GM12874 (cell line): ENCODE measurements at regions not wholly inside any gene's neighbourhood (a gene's known extent, or its start where the extent isn't known, plus 50 kb on each side); places are given as distances from the start of the nearest gene placed in this dataset.

ENCODE experiments used
- TF ChIP-seq, protein P1 (sequence below): IDR thresholded peaks from 2 replicates; pipeline ENCODE4 v1.5.1; 2011; ENCODE audit warnings: low read depth, mild to moderate bottlenecking, control low read depth, low read length, moderate library complexity; ENCODE audit not compliant: insufficient read depth

DNA sequence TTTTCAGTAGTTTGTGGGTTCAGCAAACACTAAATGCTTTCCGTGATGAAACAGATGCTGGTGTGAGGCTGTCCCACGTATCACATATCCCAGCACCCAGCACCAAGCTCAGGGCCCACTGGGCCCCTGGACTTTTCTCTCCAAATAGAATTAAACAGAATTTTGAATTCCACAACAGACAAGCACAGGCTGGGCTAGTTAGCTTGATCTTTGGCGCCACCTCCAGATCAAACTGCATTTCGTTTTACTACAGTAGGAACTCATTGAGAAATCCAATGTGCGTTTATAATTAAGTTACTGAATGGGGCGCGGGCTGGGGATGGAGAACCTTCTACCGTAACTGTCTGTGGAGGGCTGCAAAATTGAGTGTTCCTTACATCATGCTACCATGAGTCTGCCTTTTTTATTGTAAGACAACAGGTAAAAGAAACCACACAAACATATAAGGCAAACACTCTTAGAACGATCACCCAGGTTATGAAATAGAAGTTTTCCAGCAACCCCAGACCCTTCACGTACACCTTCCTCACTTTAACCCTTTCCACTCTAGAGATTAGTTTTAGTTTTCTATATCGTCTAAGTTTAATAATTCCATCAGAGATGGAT is 107.8 kb downstream of the ZFP64 start:
- TF ChIP-seq, protein P1, sequence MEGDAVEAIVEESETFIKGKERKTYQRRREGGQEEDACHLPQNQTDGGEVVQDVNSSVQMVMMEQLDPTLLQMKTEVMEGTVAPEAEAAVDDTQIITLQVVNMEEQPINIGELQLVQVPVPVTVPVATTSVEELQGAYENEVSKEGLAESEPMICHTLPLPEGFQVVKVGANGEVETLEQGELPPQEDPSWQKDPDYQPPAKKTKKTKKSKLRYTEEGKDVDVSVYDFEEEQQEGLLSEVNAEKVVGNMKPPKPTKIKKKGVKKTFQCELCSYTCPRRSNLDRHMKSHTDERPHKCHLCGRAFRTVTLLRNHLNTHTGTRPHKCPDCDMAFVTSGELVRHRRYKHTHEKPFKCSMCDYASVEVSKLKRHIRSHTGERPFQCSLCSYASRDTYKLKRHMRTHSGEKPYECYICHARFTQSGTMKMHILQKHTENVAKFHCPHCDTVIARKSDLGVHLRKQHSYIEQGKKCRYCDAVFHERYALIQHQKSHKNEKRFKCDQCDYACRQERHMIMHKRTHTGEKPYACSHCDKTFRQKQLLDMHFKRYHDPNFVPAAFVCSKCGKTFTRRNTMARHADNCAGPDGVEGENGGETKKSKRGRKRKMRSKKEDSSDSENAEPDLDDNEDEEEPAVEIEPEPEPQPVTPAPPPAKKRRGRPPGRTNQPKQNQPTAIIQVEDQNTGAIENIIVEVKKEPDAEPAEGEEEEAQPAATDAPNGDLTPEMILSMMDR: no peak

DNA sequence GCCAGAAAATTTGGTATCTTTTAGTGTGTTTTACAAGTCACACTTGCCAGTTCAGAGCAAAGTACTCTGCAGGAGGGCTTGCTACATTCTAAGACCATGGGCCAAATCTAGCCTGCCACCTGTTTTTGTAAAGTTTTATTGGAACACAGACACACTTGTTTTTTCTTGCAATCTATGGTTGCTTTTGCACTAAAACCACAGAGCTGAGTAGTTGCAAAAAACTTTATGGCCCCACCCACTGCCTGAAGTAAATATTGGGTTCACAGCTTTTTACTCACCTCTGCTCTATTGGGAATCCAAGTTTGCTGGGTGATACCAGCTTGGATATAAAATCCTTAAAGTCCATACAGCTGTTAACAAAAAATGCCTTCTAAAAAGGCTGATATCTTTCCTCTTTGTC is 109.0 kb downstream of the ZFP64 start:
- TF ChIP-seq, protein P1: no peak

DNA sequence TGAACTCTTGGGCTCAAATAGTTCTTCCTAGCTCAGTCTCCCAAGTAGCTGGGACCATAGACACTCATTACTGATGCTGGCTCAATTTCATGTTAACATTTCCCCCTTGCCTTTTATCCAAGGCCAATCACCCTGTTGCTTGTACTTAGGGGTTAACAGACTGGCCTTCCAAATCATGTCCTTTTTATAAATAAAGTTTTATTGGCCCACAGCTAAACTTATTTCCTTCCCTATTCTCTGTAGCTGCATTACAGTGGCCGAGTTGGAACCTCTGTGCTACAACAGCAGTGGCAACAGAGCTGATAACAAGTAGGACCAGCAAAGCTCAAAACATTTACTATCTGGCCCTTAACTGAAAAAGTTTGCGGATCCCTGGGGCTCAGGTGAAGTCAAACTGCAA is 109.8 kb downstream of the ZFP64 start:
- TF ChIP-seq, protein P1: no peak

DNA sequence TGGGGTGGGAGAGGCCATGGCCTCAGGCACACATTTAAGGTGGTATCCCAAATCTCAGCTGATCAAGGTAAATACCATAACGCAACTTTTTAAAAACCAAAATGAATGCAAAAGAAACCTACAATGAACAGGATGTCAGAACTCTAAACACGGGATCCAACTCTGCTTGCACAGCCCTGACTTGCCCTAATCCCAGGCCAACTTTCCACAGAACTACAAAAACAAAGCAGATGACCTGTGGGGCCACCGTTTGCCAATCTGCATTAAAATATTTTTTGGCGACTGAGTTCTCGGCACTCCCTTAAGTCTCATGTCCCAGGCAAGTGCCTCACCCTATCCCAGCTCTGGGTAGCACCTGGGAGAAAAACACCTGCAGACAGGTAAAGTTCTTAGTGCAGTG is 110.5 kb downstream of the ZFP64 start:
- TF ChIP-seq, protein P1: no peak

DNA sequence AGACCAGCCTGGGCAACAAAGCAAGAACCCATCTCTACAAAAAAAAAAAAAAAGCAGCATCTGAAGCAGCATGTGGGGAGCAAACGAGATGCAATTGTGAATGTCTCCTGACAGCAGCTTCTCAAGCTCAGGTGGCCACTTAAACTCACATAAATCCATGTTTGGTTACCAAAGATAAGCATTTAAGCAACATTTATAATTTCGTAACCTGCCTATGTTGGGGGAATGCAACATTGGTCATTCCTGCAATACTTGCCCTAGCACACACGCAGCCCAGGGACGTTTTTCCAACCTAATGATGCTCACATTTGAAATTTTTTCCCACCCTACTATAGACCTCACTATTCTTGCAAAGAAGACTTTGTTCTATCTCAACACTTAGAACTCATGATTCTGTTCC is 113.3 kb downstream of the ZFP64 start:
- TF ChIP-seq, protein P1: no peak

DNA sequence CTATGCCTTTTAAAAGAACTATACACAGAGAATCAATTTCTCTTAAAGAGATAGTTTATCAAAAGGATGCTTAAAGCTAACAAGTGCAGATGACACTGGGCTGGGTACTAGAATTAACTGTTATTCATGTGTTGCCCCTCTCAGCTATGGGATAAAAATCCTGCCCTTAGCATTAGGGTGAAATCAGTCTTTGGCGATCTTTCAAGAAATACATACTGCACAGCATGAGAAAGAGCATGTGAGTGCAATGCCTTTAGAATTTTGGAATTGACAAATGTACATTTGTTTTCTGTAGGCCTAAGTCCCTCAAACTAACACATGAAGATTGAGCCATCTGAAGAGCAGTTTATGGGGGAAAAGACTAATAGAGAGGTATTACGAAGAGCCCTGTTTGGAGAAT is 115.4 kb downstream of the ZFP64 start:
- TF ChIP-seq, protein P1: no peak

DNA sequence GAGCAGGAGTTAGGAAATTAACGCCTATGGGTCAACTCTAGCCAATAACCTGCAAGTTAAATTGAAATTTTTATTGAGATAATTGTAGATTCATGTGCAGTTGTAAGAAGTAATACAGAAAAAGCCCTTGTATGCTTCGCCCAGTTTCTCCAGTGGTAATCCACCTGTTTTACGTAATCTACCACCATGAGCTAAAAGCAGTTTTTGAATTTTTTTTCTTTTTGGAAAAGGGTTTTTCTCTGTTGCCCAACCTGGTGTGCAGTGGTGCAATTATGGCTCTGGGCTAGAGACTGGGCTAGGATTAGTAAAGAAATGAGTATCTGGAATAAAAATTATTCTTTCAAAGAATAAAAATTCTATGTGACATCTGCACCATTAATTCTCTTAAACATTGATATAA is 116.2 kb downstream of the ZFP64 start:
- TF ChIP-seq, protein P1: no peak
